MM.1S (cell line): ENCODE measurements at regions not wholly inside any gene's neighbourhood (a gene's known extent, or its start where the extent isn't known, plus 50 kb on each side); places are given as distances from the start of the nearest gene placed in this dataset.

Experiments used
- DNase-seq: peaks from one replicate; pipeline ENCODE4 v3.0.0-alpha.2; 2015
- H2AFZ ChIP-seq: fragments of 300-600 bp; sonication (generic); 2 replicates; pipeline ENCODE4 v1.6.0; 2016; ENCODE audit warnings: antibody characterized with exemption, low read length
- H3F3A ChIP-seq: fragments of 300-600 bp; sonication (generic); 2 replicates; pipeline ENCODE4 v1.6.1; 2016; ENCODE audit warnings: mild to moderate bottlenecking, antibody characterized with exemption, low read length, moderate library complexity, mixed read lengths; ENCODE audit not compliant: insufficient read depth
- H3K27ac ChIP-seq: fragments of 300-600 bp; sonication (generic); 2 replicates; pipeline ENCODE4 v1.5.1; 2016; ENCODE audit warnings: mild to moderate bottlenecking, low read length
- H3K27me3 ChIP-seq: fragments of 300-600 bp; sonication (generic); replicated peaks from 2 replicates; pipeline ENCODE4 v1.6.0; 2016; ENCODE audit warnings: low read length; ENCODE audit not compliant: insufficient read depth
- H3K36me3 ChIP-seq: fragments of 300-600 bp; sonication (generic); replicated peaks from 2 replicates; pipeline ENCODE4 v1.6.1; 2016; ENCODE audit warnings: mild to moderate bottlenecking, low read length, mixed read lengths; ENCODE audit not compliant: insufficient read depth
- H3K4me1 ChIP-seq: fragments of 300-600 bp; sonication (generic); 2 replicates; pipeline ENCODE4 v1.6.1; 2016; ENCODE audit warnings: low read length, mixed read lengths
- H3K4me2 ChIP-seq: fragments of 300-600 bp; sonication (generic); 2 replicates; pipeline ENCODE4 v1.6.0; 2016; ENCODE audit warnings: low read depth, low read length
- H3K4me3 ChIP-seq: fragments of 300-600 bp; sonication (generic); 2 replicates; pipeline ENCODE4 v1.5.1; 2016; ENCODE audit warnings: low read length, mixed read lengths
- H3K79me2 ChIP-seq: fragments of 300-600 bp; sonication (generic); 2 replicates; pipeline ENCODE4 v1.6.1; 2016; ENCODE audit warnings: mixed run types, low read length, mixed read lengths
- H3K9ac ChIP-seq: fragments of 300-600 bp; sonication (generic); 2 replicates; pipeline ENCODE4 v1.6.1; 2016; ENCODE audit warnings: low read length, mixed read lengths
- H3K9me2 ChIP-seq: fragments of 300-600 bp; sonication (generic); replicated peaks from 2 replicates; pipeline ENCODE4 v1.6.1; 2016; ENCODE audit warnings: mild to moderate bottlenecking, low read length, mixed read lengths; ENCODE audit not compliant: insufficient read depth
- H3K9me3 ChIP-seq: fragments of 300-600 bp; sonication (generic); replicated peaks from 2 replicates; pipeline ENCODE4 v1.6.1; 2016; ENCODE audit warnings: mild to moderate bottlenecking, low read length, mixed read lengths; ENCODE audit not compliant: insufficient read depth
- H4K20me1 ChIP-seq: fragments of 300-600 bp; sonication (generic); 2 replicates; pipeline ENCODE4 v1.6.1; 2016; ENCODE audit warnings: mild to moderate bottlenecking, low read length, moderate library complexity, mixed read lengths; ENCODE audit not compliant: insufficient read depth
- EZH2 ChIP-seq: fragments of 300-600 bp; sonication (generic); optimal IDR thresholded peaks from 2 replicates; pipeline ENCODE3; 2017; ENCODE audit warnings: low read depth, mild to moderate bottlenecking, antibody characterized with exemption, low read length, mixed read lengths
- EZH2phosphoT487 ChIP-seq: fragments of 300-600 bp; sonication (generic); IDR thresholded peaks from 2 replicates; pipeline ENCODE4 v1.6.1; 2018; ENCODE audit warnings: antibody characterized with exemption, low read length
- TF ChIP-seq, protein P1 (sequence below): fragments of 300-600 bp; sonication (generic); IDR thresholded peaks from 2 replicates; pipeline ENCODE4 v1.5.1; 2016; ENCODE audit warnings: antibody characterized with exemption, low read length, mixed read lengths

DNA sequence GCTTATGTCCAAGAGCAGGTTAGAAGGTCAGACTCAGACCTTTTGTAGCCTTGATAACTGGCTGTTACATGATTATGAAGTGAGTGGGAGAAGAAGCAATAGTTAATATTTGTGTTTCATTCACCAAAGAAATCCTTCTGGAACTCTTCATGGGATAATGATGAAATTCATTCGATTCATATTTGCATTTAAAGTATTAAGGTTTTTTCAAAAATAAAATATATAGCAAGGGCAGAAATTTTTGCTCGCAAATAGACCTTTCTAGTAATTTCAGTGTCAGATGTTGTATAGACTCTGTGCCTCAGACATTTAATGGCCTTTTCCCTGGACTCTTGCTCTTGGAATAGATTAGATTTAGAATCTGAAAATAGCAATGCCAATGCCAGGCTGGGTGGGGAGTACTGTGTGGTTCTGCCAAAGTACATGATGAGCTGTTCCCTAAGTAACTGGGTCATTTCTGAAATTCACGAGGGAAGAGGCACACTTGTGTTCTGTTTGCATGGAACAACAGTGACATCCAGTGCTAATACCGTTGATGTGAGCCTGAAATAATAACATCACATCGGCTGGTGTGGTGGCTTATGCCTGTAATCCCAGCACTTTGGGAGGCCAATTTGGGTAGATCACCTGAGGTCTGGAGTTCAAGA lies 119.2 kb downstream of the MBL2 start:
- Histone ChIP-seq H3K27ac (no peak overlapping the region), H3F3A (no peaks in the 10 kb centered on the region), H4K20me1 (no peaks in the 10 kb centered on the region), H3K79me2 (no peaks in the 10 kb centered on the region), H2AFZ (no peak overlapping the region), H3K9me2 (no peaks in the 10 kb centered on the region), H3K9me3 (no peaks in the 10 kb centered on the region), H3K36me3 (no peaks in the 10 kb centered on the region), H3K4me3 (no peak overlapping the region), H3K4me1 (no peaks in the 10 kb centered on the region), H3K27me3 (no peaks in the 10 kb centered on the region), H3K9ac (no peak overlapping the region), H3K4me2 (no peak overlapping the region)
- DNase-seq, result no peak
- TF ChIP-seq EZH2 (no peak), EZH2phosphoT487 (no peak)
- TF ChIP-seq, protein P1, sequence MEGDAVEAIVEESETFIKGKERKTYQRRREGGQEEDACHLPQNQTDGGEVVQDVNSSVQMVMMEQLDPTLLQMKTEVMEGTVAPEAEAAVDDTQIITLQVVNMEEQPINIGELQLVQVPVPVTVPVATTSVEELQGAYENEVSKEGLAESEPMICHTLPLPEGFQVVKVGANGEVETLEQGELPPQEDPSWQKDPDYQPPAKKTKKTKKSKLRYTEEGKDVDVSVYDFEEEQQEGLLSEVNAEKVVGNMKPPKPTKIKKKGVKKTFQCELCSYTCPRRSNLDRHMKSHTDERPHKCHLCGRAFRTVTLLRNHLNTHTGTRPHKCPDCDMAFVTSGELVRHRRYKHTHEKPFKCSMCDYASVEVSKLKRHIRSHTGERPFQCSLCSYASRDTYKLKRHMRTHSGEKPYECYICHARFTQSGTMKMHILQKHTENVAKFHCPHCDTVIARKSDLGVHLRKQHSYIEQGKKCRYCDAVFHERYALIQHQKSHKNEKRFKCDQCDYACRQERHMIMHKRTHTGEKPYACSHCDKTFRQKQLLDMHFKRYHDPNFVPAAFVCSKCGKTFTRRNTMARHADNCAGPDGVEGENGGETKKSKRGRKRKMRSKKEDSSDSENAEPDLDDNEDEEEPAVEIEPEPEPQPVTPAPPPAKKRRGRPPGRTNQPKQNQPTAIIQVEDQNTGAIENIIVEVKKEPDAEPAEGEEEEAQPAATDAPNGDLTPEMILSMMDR, result no peak

DNA sequence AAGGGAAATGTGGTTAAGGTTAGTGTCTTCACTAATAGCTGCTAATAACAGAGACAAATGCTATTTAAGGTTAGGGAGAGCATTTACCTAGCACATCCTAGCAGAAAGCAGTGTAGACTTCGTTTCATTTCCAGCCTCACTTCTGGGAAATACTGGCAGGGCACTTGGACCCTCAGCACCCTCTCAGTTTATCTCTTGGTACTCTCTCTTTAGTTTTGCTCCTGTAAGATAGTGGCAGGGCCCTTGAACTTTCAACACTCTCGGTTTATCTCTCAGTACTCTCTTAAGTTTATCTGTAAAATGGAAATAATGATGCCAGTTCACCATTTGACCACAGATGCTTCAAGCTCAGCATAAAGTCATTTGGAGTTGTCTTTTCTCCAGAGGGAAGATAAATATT lies 118.4 kb downstream of the MBL2 start:
- Histone ChIP-seq H3K4me3 (no peak overlapping the region), H3F3A (no peaks in the 10 kb centered on the region), H3K27me3 (no peaks in the 10 kb centered on the region), H2AFZ (no peak overlapping the region), H3K4me2 (no peak overlapping the region), H3K4me1 (no peaks in the 10 kb centered on the region), H4K20me1 (no peaks in the 10 kb centered on the region), H3K9ac (no peak overlapping the region), H3K9me2 (no peaks in the 10 kb centered on the region), H3K36me3 (no peaks in the 10 kb centered on the region), H3K9me3 (no peaks in the 10 kb centered on the region), H3K79me2 (no peaks in the 10 kb centered on the region), H3K27ac (no peak overlapping the region)
- no peak for DNase-seq
- TF ChIP-seq, protein P1, result no peak
- no peak for TF ChIP-seq EZH2
- no peak for TF ChIP-seq EZH2phosphoT487

GRCh38 chr10:52658112-52658511 lies 114.5 kb downstream of the MBL2 start:
- Histone ChIP-seq H3K27ac (no peak overlapping the region), H3K36me3 (no peaks in the 10 kb centered on the region), H3K27me3 (no peaks in the 10 kb centered on the region), H2AFZ (no peak overlapping the region), H3K4me3 (no peak overlapping the region), H3K4me2 (no peak overlapping the region), H3F3A (no peaks in the 10 kb centered on the region), H4K20me1 (no peaks in the 10 kb centered on the region), H3K9me3 (no peaks in the 10 kb centered on the region), H3K79me2 (no peaks in the 10 kb centered on the region), H3K9me2 (no peaks in the 10 kb centered on the region), H3K4me1 (no peaks in the 10 kb centered on the region), H3K9ac (no peak overlapping the region)
- DNase-seq, result no peak
- TF ChIP-seq, protein P1, result no peak
- TF ChIP-seq EZH2 (no peak), EZH2phosphoT487 (no peak)
